GM10266 (cell line): ENCODE measurements at regions not wholly inside any gene's neighbourhood (a gene's known extent, or its start where the extent isn't known, plus 50 kb on each side); places are given as distances from the start of the nearest gene placed in this dataset.

ENCODE experiments used
- DNase-seq: peaks from one replicate; pipeline ENCODE4 v3.0.0; 2012; ENCODE audit errors: extremely low spot score
- CTCF ChIP-seq: IDR thresholded peaks from 2 replicates; pipeline ENCODE4 v1.5.1; 2012; ENCODE audit warnings: mild to moderate bottlenecking, low read depth; ENCODE audit not compliant: control insufficient read depth, insufficient read depth; ENCODE audit errors: missing control alignments

- DNase-seq, result no peak
Observed at GRCh38 chr12:67558775-67559174, 89.8 kb upstream of the DYRK2 start.

GRCh38 chr12:67559751-67560150, 88.8 kb upstream of the DYRK2 start:
- no peak for TF ChIP-seq CTCF
- no peak for DNase-seq

More at GRCh38 chr12:67558775-67559174, 89.8 kb upstream of the DYRK2 start:
- no peak for TF ChIP-seq CTCF

GRCh38 chr12:67562513-67563287, 85.8 kb upstream of the DYRK2 start:
- DNase-seq, result no peak
- no peak for TF ChIP-seq CTCF

- DNase-seq, result no peak
- TF ChIP-seq CTCF, result no peak
Observed at GRCh38 chr12:67568055-67568454, 80.5 kb upstream of the DYRK2 start.

GRCh38 chr12:67572492-67572891, 76.1 kb upstream of the DYRK2 start:
- DNase-seq, result no peak

GRCh38 chr12:67573566-67573965, 75.0 kb upstream of the DYRK2 start:
- no peak for TF ChIP-seq CTCF

More at GRCh38 chr12:67572492-67572891, 76.1 kb upstream of the DYRK2 start:
- no peak for TF ChIP-seq CTCF

GRCh38 chr12:67578976-67579661, 69.4 kb upstream of the DYRK2 start:
- TF ChIP-seq CTCF, result no peak
- no peak for DNase-seq

More at GRCh38 chr12:67573566-67573965, 75.0 kb upstream of the DYRK2 start:
- no peak for DNase-seq
